Stomach (tissue), 8 donors: ENCODE measurements at regions not wholly inside any gene's neighbourhood (a gene's known extent, or its start where the extent isn't known, plus 50 kb on each side); places are given as distances from the start of the nearest gene placed in this dataset.

Experiments used
- DNase-seq, 2 donors: peaks; one replicate each; pipeline versions ENCODE4 v3.0.0 to v3.0.0-alpha.2; 2013 to 2019
- H3K27ac ChIP-seq, 5 donors: fragments of 200-600 bp in 4 of 5; sonication (generic) in 4 of 5; one replicate each; pipeline ENCODE4 v1.5.1; 2013 to 2019; ENCODE audit warnings: mild to moderate bottlenecking in 1 of 5, moderate library complexity in 1 of 5
- H3K27me3 ChIP-seq, 3 donors: fragments of 200-600 bp; sonication (generic); one replicate each; pipeline ENCODE4 v1.5.1; 2017 to 2019; ENCODE audit warnings: mixed run types in 1 of 3
- H3K36me3 ChIP-seq, 4 donors: fragments of 200-600 bp; sonication (generic); 1 replicate in 3 of 4; 2 replicates in 1 of 4; pipeline ENCODE4 v1.5.1; 2016 to 2019
- H3K4me1 ChIP-seq, 4 donors: fragments of 200-600 bp; sonication (generic); one replicate each; pipeline ENCODE4 v1.5.1; 2016 to 2019
- H3K4me3 ChIP-seq, 4 donors: fragments of 200-600 bp; sonication (generic) in 3 of 4; one replicate each; pipeline ENCODE4 v1.5.1; 2016 to 2019; ENCODE audit warnings: mild to moderate bottlenecking in 1 of 4
- H3K9me3 ChIP-seq, 4 donors: fragments of 200-600 bp; sonication (generic); one replicate each; pipeline ENCODE4 v1.5.1; 2016 to 2019
- CTCF ChIP-seq, 7 experiments: fragments of 450-650 bp in 4 of 7; fragments of 200-600 bp in 3 of 7; sonication (generic) in 3 of 7; IDR thresholded peaks; one replicate each; pipeline ENCODE4 v1.5.1; 2016 to 2019; ENCODE audit warnings: antibody characterized with exemption in 7 of 7, control low read depth in 2 of 7, mild to moderate bottlenecking in 1 of 7
- EP300 ChIP-seq: sonication (generic); formaldehyde crosslinking; IDR thresholded peaks from one replicate; pipeline ENCODE4 v1.6.1; 2017; ENCODE audit warnings: antibody characterized with exemption
- POLR2A ChIP-seq, 4 donors: fragments of 450-650 bp; IDR thresholded peaks; one replicate each; pipeline ENCODE4 v1.6.1; 2016; ENCODE audit warnings: antibody characterized with exemption in 4 of 4, control low read depth in 2 of 4, mild to moderate bottlenecking in 1 of 4, moderate library complexity in 1 of 4
- POLR2AphosphoS5 ChIP-seq, 3 donors: sonication (generic); formaldehyde crosslinking; IDR thresholded peaks; one replicate each; pipeline ENCODE4 v1.6.1; 2016; ENCODE audit warnings: antibody characterized with exemption in 3 of 3
- whole genome bisulfite sequencing, 5 donors: extraction: QIAGEN DNeasy Blood & Tissue Kit in 3 of 5; methylation state at CpG; one replicate each; pipeline versions ENCODE4 v1.1.5 to v1.1.7; 2013 to 2018; 5-methylcytosine and 5-hydroxymethylcytosine counted together
- intact Hi-C: fragments of 100-400 bp; cut with DNase I; formaldehyde crosslinking; loops from one replicate; pipeline ENCODE4 v1.15.1; 2023; ENCODE audit warnings: low total_unique reads
- donor health status: healthy with polysubstance abuse.
- donor health status: Bipolar disorder and iron deficiency.
- donor health status: healthy.

- no peak for DNase-seq
- Histone ChIP-seq H3K4me3 (no peak overlapping the region), H3K36me3 (peaks cover 9 to 42% (median 34%) of the 10 kb centered on the region in 4 donors), H3K9me3 (no peaks in the 10 kb centered on the region), H3K27me3 (no peaks in the 10 kb centered on the region), H3K27ac (no peak overlapping the region), H3K4me1 (peaks cover 0 to 4% (median 0%) of the 10 kb centered on the region in 4 donors)
- WGBS, 5 donors = 93 to 97% (median 95%) methylated on average over 10 to 20 of the region's 20 CpGs
- intact Hi-C loops = no loop called here
- no peak for TF ChIP-seq POLR2AphosphoS5 (IDR thresholded peaks at IDR 0.05)
- no peak for TF ChIP-seq POLR2A (IDR thresholded peaks at IDR 0.05)
- TF ChIP-seq EP300 = no peak
Observed at GRCh38 chr17:68134731-68135130, 99.2 kb downstream of the KPNA2 start.

GRCh38 chr17:68135141-68135887 is 99.8 kb downstream of the KPNA2 start:
- Histone ChIP-seq H3K9me3 (no peaks in the 10 kb centered on the region), H3K4me3 (no peak overlapping the region), H3K27ac (no peak overlapping the region), H3K27me3 (no peaks in the 10 kb centered on the region), H3K4me1 (peaks cover 0 to 4% (median 0%) of the 10 kb centered on the region in 4 donors), H3K36me3 (peaks cover 9 to 36% (median 30%) of the 10 kb centered on the region in 4 donors)
- intact Hi-C loops = no loop called here
- TF ChIP-seq POLR2AphosphoS5 (IDR thresholded peaks at IDR 0.05) (no peak), POLR2A (IDR thresholded peaks at IDR 0.05) (no peak), EP300 (no peak), CTCF (IDR thresholded peaks at IDR 0.05) (no peak)
- 95 to 97% (median 96%) methylated on average over 40 of the region's 40 CpGs for WGBS, 5 donors
- no peak for DNase-seq

GRCh38 chr17:68141050-68141449 is 105.5 kb downstream of the KPNA2 start:
- DNase-seq = no peak
- intact Hi-C loops = no loop called here
- no peak overlapping the region for H3K27ac ChIP-seq
- H3K9me3 ChIP-seq = no peaks in the 10 kb centered on the region
- WGBS, 5 donors = 83 to 90% (median 85%) methylated on average over 3 of the region's 3 CpGs
- no peak overlapping the region for H3K4me3 ChIP-seq
- peaks cover 0 to 2% (median under 1%) of the 10 kb centered on the region in 4 donors for H3K36me3 ChIP-seq
- no peak for TF ChIP-seq EP300
- TF ChIP-seq POLR2AphosphoS5 (IDR thresholded peaks at IDR 0.05) = no peak
- no peak for TF ChIP-seq CTCF (IDR thresholded peaks at IDR 0.05)
- no peak for TF ChIP-seq POLR2A (IDR thresholded peaks at IDR 0.05)
- no peaks in the 10 kb centered on the region for H3K4me1 ChIP-seq
- no peaks in the 10 kb centered on the region for H3K27me3 ChIP-seq

- intact Hi-C loops = no loop called here
- Histone ChIP-seq H3K27ac (no peak overlapping the region), H3K27me3 (no peaks in the 10 kb centered on the region), H3K4me3 (no peak overlapping the region), H3K4me1 (no peaks in the 10 kb centered on the region), H3K36me3 (no peaks in the 10 kb centered on the region), H3K9me3 (no peaks in the 10 kb centered on the region)
- WGBS, 5 donors = 69 to 93% (median 84%) methylated on average over 1 of the region's 1 CpG
- TF ChIP-seq POLR2AphosphoS5 (IDR thresholded peaks at IDR 0.05) = no peak
- TF ChIP-seq POLR2A (IDR thresholded peaks at IDR 0.05) = no peak
- no peak for TF ChIP-seq EP300
- no peak for TF ChIP-seq CTCF (IDR thresholded peaks at IDR 0.05)
- DNase-seq = no peak
Observed at GRCh38 chr17:68142595-68142994, 105.2 kb upstream of the AMZ2 start.

- Histone ChIP-seq H3K36me3 (no peaks in the 10 kb centered on the region), H3K4me1 (no peaks in the 10 kb centered on the region), H3K27me3 (no peaks in the 10 kb centered on the region), H3K27ac (no peak overlapping the region), H3K4me3 (no peak overlapping the region), H3K9me3 (no peaks in the 10 kb centered on the region)
- 87 to 94% (median 87%) methylated on average over 2 of the region's 2 CpGs for WGBS, 5 donors
- no peak for DNase-seq
- TF ChIP-seq EP300 (no peak), POLR2A (IDR thresholded peaks at IDR 0.05) (no peak), POLR2AphosphoS5 (IDR thresholded peaks at IDR 0.05) (no peak)
- intact Hi-C loops = no loop called here
Observed at GRCh38 chr17:68143425-68143824, 104.4 kb upstream of the AMZ2 start.
